ENCODE measurements at regions not wholly inside any gene's neighbourhood (a gene's known extent, or its start where the extent isn't known, plus 50 kb on each side); places are given as distances from the start of the nearest gene placed in this dataset.

DNA sequence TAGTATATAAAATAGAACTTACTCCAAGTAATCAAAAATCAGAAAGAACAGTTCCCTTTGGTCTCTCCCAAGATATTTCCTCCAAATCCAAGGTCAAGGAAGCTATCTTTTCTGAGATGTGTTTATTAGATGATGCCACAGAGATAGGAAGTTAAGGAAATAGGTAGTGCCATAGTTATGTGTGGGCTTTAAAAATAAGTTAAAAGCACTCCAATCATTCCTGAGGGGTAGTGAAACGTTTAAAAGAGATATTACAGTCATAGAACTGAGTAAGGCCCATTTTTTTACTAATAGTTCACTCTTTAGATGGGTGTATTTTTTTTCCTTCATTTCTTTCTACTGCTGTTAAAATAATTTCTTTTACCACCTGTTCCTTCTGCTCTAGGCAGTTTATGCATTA is 1630.9 kb upstream of the SEL1L start:
- TF ChIP-seq POLR2A (IDR thresholded peaks at IDR 0.05), result no peak
- TF ChIP-seq, protein P1, sequence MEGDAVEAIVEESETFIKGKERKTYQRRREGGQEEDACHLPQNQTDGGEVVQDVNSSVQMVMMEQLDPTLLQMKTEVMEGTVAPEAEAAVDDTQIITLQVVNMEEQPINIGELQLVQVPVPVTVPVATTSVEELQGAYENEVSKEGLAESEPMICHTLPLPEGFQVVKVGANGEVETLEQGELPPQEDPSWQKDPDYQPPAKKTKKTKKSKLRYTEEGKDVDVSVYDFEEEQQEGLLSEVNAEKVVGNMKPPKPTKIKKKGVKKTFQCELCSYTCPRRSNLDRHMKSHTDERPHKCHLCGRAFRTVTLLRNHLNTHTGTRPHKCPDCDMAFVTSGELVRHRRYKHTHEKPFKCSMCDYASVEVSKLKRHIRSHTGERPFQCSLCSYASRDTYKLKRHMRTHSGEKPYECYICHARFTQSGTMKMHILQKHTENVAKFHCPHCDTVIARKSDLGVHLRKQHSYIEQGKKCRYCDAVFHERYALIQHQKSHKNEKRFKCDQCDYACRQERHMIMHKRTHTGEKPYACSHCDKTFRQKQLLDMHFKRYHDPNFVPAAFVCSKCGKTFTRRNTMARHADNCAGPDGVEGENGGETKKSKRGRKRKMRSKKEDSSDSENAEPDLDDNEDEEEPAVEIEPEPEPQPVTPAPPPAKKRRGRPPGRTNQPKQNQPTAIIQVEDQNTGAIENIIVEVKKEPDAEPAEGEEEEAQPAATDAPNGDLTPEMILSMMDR (IDR thresholded peaks at IDR 0.05), result no peak

All from vagina (tissue), 2 donors.